ENCODE measurements at regions not wholly inside any gene's neighbourhood (a gene's known extent, or its start where the extent isn't known, plus 50 kb on each side); places are given as distances from the start of the nearest gene placed in this dataset.

DNA sequence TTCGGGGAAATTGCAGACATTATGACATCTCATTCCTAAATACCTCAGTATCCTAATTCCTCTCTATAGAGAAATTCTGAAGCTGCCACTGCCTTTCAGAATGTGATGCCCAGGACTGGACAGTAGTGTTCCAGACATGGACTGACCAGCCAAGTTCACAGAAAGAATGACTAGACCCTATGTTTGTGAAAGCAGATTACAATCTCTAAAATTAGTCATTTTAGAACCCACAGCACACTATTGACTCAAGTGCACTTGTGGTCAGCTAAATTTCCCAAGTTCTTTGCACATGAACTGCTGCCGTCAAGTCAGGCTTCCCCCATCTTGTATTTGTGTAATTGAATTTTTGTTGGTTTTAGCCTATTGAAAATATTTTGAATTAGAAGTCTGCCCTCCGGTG lies 81.0 kb upstream of the ESX1 start:
- TF ChIP-seq CTCF (IDR thresholded peaks at IDR 0.05; ENCODE audit: low read depth, low read length) (no peak), MAX (IDR thresholded peaks at IDR 0.05; ENCODE audit: low read depth, low read length) (no peak), POLR2A (IDR thresholded peaks at IDR 0.05; ENCODE audit: extremely low read depth, insufficient read length) (no peak), MYC (IDR thresholded peaks at IDR 0.05; ENCODE audit: low read depth, low read length) (no peak)

All from NB4 (cell line).